ENCODE measurements at regions not wholly inside any gene's neighbourhood (a gene's known extent, or its start where the extent isn't known, plus 50 kb on each side); places are given as distances from the start of the nearest gene placed in this dataset.

DNA sequence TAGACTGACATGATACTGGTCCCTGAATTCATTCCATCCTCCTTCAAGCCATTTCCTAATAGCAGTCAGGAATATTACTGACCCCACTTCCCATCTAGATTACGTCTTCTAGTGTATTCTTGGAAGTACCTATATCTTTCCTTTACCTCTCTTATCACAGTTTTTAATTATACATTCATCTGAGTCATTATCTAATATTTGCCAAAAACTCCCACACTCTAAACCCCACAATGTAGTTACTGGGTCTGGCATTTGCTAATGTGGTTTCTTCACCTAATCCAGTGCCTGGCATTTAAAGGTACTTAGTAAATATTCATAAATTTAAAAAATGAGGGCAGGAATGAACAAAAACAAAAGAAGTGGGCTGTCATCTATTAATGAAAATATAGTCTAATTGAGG is 441.8 kb upstream of the SETBP1 start:
- H3K36me3 ChIP-seq (ENCODE audit: control insufficient read depth, insufficient read depth, low read length): no peaks in the 10 kb centered on the region
- H3K27me3 ChIP-seq (ENCODE audit: control insufficient read depth, insufficient read depth, low read length): no peaks in the 10 kb centered on the region
- H3K4me3 ChIP-seq (ENCODE audit: low read depth, low read length): no peak overlapping the region
- H3K9me3 ChIP-seq (ENCODE audit: control insufficient read depth, insufficient read depth, low read depth, low read length): no peaks in the 10 kb centered on the region
- H3K27ac ChIP-seq (ENCODE audit: low read depth, low read length): no peak overlapping the region
- H3K4me1 ChIP-seq (ENCODE audit: control insufficient read depth, insufficient read depth, low read length): no peaks in the 10 kb centered on the region
- no peak overlapping the region for H3K9ac ChIP-seq (ENCODE audit: low read length)

DNA sequence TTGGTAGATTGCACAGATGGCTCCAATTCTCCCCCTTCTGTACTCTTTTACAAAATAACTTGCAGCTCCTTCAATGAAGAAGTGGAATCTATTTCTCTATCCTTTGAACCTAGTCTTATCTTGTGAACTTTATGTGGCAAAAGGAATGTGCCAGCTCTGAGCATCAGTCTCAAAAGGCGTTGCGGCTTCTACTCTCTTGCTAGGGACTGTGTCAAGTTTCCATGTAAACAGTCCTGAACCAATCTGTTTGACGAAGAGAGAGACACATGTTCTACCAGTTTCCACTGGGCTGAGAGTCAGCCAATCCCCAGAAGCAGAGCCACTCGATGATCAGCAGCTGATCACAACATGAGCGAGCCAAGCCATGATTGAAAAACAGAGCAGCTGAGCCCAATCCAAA is 439.7 kb upstream of the SETBP1 start:
- Histone ChIP-seq H3K36me3 (ENCODE audit: control insufficient read depth, insufficient read depth, low read length) (no peaks in the 10 kb centered on the region), H3K4me3 (ENCODE audit: low read depth, low read length) (no peak overlapping the region), H3K9me3 (ENCODE audit: control insufficient read depth, insufficient read depth, low read depth, low read length) (no peaks in the 10 kb centered on the region), H3K27ac (ENCODE audit: low read depth, low read length) (no peak overlapping the region), H3K9ac (ENCODE audit: low read length) (no peak overlapping the region), H3K4me1 (ENCODE audit: control insufficient read depth, insufficient read depth, low read length) (no peaks in the 10 kb centered on the region), H3K27me3 (ENCODE audit: control insufficient read depth, insufficient read depth, low read length) (no peaks in the 10 kb centered on the region)

DNA sequence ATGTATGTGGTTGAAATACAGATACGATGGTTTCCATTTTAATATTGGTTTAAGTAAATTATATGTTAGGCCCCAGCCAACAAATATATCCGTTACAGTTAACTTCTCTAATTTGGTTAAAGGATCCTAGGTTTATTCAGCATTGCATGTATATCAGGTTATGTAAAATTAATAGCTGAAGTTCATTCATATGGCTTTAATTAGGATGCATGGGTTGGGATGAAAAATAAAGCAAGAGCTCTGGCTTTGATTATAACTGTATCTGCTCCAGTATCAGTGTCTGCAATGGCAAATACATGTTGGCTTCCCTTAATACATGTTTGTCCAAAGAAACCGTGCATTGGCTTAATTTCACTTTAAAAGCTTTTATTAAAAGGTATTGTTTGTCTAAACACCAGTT is 435.7 kb upstream of the SETBP1 start:
- H3K4me1 ChIP-seq (ENCODE audit: control insufficient read depth, insufficient read depth, low read length): no peaks in the 10 kb centered on the region
- H3K27ac ChIP-seq (ENCODE audit: low read depth, low read length): no peak overlapping the region
- no peaks in the 10 kb centered on the region for H3K27me3 ChIP-seq (ENCODE audit: control insufficient read depth, insufficient read depth, low read length)
- no peak overlapping the region for H3K4me3 ChIP-seq (ENCODE audit: low read depth, low read length)
- no peaks in the 10 kb centered on the region for H3K36me3 ChIP-seq (ENCODE audit: control insufficient read depth, insufficient read depth, low read length)
- no peaks in the 10 kb centered on the region for H3K9me3 ChIP-seq (ENCODE audit: control insufficient read depth, insufficient read depth, low read depth, low read length)
- no peak overlapping the region for H3K9ac ChIP-seq (ENCODE audit: low read length)

- no peak overlapping the region for H3K27ac ChIP-seq (ENCODE audit: low read depth, low read length)
- H3K27me3 ChIP-seq (ENCODE audit: control insufficient read depth, insufficient read depth, low read length): no peaks in the 10 kb centered on the region
- H3K9me3 ChIP-seq (ENCODE audit: control insufficient read depth, insufficient read depth, low read depth, low read length): no peaks in the 10 kb centered on the region
- H3K9ac ChIP-seq (ENCODE audit: low read length): no peak overlapping the region
- no peaks in the 10 kb centered on the region for H3K4me1 ChIP-seq (ENCODE audit: control insufficient read depth, insufficient read depth, low read length)
- no peak overlapping the region for H3K4me3 ChIP-seq (ENCODE audit: low read depth, low read length)
- no peaks in the 10 kb centered on the region for H3K36me3 ChIP-seq (ENCODE audit: control insufficient read depth, insufficient read depth, low read length)
Measured at GRCh38 chr18:44246001-44246400, 434.7 kb upstream of the SETBP1 start.

DNA sequence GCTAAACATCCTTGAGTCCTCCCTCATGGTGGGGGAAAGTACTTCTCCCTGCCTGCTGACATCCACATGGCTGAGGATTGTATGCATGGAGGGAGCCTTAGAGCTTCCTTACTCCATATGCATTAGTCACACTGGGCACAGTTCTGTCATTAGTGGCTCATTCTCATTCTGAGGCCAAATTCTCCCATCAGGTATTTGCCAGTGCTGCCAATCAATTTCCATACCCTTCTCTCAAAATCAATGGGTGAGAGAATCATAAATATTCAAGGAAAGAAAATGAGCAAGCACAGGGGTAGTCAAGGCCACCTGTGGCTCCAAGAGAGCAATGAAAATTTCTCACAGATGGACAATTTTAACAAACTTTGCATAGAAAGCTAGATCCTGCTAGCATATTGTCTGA is 422.6 kb upstream of the SETBP1 start:
- Histone ChIP-seq H3K4me1 (ENCODE audit: control insufficient read depth, insufficient read depth, low read length) (no peaks in the 10 kb centered on the region), H3K4me3 (ENCODE audit: low read depth, low read length) (no peak overlapping the region), H3K27me3 (ENCODE audit: control insufficient read depth, insufficient read depth, low read length) (no peaks in the 10 kb centered on the region), H3K9ac (ENCODE audit: low read length) (no peak overlapping the region), H3K36me3 (ENCODE audit: control insufficient read depth, insufficient read depth, low read length) (no peaks in the 10 kb centered on the region), H3K9me3 (ENCODE audit: control insufficient read depth, insufficient read depth, low read depth, low read length) (peaks cover 7% of the 10 kb centered on the region), H3K27ac (ENCODE audit: low read depth, low read length) (no peak overlapping the region)

GRCh38 chr18:44258576-44258975 is 422.1 kb upstream of the SETBP1 start:
- no peaks in the 10 kb centered on the region for H3K27me3 ChIP-seq (ENCODE audit: control insufficient read depth, insufficient read depth, low read length)
- no peak overlapping the region for H3K4me3 ChIP-seq (ENCODE audit: low read depth, low read length)
- no peaks in the 10 kb centered on the region for H3K4me1 ChIP-seq (ENCODE audit: control insufficient read depth, insufficient read depth, low read length)
- H3K36me3 ChIP-seq (ENCODE audit: control insufficient read depth, insufficient read depth, low read length): no peaks in the 10 kb centered on the region
- H3K27ac ChIP-seq (ENCODE audit: low read depth, low read length): no peak overlapping the region
- no peak overlapping the region for H3K9ac ChIP-seq (ENCODE audit: low read length)
- peaks cover 10% of the 10 kb centered on the region for H3K9me3 ChIP-seq (ENCODE audit: control insufficient read depth, insufficient read depth, low read depth, low read length)

DNA sequence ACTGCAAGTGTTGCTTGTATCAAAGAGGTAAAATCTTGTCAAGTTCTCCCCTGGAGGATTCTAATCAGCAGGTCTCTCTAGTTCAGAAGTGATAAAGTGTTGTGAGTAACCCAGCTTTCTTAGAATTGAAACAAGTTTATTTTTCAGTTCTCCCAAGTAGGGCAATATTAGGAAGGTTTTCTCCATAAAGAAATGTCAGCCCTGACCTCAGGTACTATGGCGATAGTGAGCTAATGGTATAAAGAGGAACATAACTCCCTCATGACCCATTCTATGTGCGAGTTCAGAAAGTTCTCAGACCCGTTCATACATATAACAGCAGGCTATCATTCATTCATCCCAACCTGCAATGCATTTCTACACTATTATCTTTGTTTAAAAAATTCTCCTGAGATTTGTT is 421.1 kb upstream of the SETBP1 start:
- Histone ChIP-seq H3K4me1 (ENCODE audit: control insufficient read depth, insufficient read depth, low read length) (no peaks in the 10 kb centered on the region), H3K4me3 (ENCODE audit: low read depth, low read length) (no peak overlapping the region), H3K27me3 (ENCODE audit: control insufficient read depth, insufficient read depth, low read length) (no peaks in the 10 kb centered on the region), H3K9me3 (ENCODE audit: control insufficient read depth, insufficient read depth, low read depth, low read length) (peaks cover 10% of the 10 kb centered on the region), H3K36me3 (ENCODE audit: control insufficient read depth, insufficient read depth, low read length) (no peaks in the 10 kb centered on the region), H3K27ac (ENCODE audit: low read depth, low read length) (no peak overlapping the region), H3K9ac (ENCODE audit: low read length) (no peak overlapping the region)

DNA sequence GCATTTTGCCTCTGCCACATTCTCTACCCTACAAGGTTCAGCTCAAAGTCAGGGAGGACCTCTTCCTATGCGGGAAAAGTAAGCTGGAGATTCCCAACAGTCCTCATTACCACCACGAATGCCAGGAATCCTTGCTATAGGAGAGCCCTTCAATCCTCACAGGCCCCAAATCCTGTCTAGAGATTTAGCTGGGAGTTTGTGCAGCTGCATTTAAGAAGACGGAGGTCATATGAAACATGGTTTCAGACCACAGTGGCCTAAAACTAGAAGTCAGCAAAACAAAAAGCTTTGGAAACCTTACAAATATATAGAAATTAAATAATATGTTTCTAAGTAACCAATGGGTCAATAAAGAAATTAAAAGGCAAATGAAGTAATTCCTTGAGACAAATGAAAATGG is 415.3 kb upstream of the SETBP1 start:
- Histone ChIP-seq H3K9ac (ENCODE audit: low read length) (no peak overlapping the region), H3K9me3 (ENCODE audit: control insufficient read depth, insufficient read depth, low read depth, low read length) (peaks cover 10% of the 10 kb centered on the region), H3K27ac (ENCODE audit: low read depth, low read length) (no peak overlapping the region), H3K4me1 (ENCODE audit: control insufficient read depth, insufficient read depth, low read length) (no peaks in the 10 kb centered on the region), H3K4me3 (ENCODE audit: low read depth, low read length) (no peak overlapping the region), H3K27me3 (ENCODE audit: control insufficient read depth, insufficient read depth, low read length) (no peaks in the 10 kb centered on the region), H3K36me3 (ENCODE audit: control insufficient read depth, insufficient read depth, low read length) (no peaks in the 10 kb centered on the region)

DNA sequence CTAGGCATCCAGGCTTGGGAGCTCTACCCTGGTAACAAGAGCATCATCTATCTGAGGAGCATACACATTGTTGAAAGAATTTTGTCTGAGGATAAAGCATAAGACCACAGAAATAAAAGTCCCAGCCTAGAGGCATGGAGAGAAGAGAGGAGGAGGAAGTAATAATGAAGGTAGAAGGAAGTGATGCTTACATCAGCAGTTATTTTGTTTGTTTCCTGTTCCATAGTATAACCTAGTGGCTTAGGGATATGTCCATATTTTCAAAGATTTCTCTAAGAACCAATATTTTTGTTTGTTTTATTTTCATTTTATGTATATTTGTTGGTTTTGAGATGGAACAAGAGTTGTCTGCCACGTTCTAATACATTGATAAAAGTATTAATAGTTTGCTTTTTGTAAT is 407.4 kb upstream of the SETBP1 start:
- Histone ChIP-seq H3K9me3 (ENCODE audit: control insufficient read depth, insufficient read depth, low read depth, low read length) (no peaks in the 10 kb centered on the region), H3K27ac (ENCODE audit: low read depth, low read length) (no peak overlapping the region), H3K4me1 (ENCODE audit: control insufficient read depth, insufficient read depth, low read length) (no peaks in the 10 kb centered on the region), H3K36me3 (ENCODE audit: control insufficient read depth, insufficient read depth, low read length) (no peaks in the 10 kb centered on the region), H3K4me3 (ENCODE audit: low read depth, low read length) (no peak overlapping the region), H3K9ac (ENCODE audit: low read length) (no peak overlapping the region), H3K27me3 (ENCODE audit: control insufficient read depth, insufficient read depth, low read length) (no peaks in the 10 kb centered on the region)

GRCh38 chr18:44280479-44280878 is 400.2 kb upstream of the SETBP1 start:
- H3K27me3 ChIP-seq (ENCODE audit: control insufficient read depth, insufficient read depth, low read length): no peaks in the 10 kb centered on the region
- no peaks in the 10 kb centered on the region for H3K9me3 ChIP-seq (ENCODE audit: control insufficient read depth, insufficient read depth, low read depth, low read length)
- H3K4me1 ChIP-seq (ENCODE audit: control insufficient read depth, insufficient read depth, low read length): no peaks in the 10 kb centered on the region
- H3K9ac ChIP-seq (ENCODE audit: low read length): no peak overlapping the region
- H3K4me3 ChIP-seq (ENCODE audit: low read depth, low read length): no peak overlapping the region
- H3K27ac ChIP-seq (ENCODE audit: low read depth, low read length): no peak overlapping the region
- H3K36me3 ChIP-seq (ENCODE audit: control insufficient read depth, insufficient read depth, low read length): no peaks in the 10 kb centered on the region

DNA sequence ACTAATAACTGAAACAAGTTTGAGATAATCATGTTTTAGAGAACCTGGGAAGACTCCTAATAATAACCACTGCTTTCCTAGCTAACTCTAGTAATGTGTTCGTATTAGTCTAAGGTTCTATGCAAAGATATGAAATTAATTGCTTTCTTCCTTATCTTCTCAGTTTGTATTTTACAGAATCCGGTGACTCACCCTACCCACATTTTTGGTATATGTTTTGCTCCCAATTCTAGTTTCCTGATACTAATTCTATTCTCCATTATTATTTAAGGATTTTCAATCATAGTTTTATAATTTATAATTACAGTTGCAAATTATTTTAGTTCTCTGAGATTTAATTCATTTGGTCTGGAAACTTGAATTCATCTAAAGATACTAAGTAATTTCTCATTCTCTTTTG is 394.6 kb upstream of the SETBP1 start:
- no peaks in the 10 kb centered on the region for H3K9me3 ChIP-seq (ENCODE audit: control insufficient read depth, insufficient read depth, low read depth, low read length)
- H3K4me1 ChIP-seq (ENCODE audit: control insufficient read depth, insufficient read depth, low read length): no peaks in the 10 kb centered on the region
- no peaks in the 10 kb centered on the region for H3K27me3 ChIP-seq (ENCODE audit: control insufficient read depth, insufficient read depth, low read length)
- H3K4me3 ChIP-seq (ENCODE audit: low read depth, low read length): no peak overlapping the region
- H3K36me3 ChIP-seq (ENCODE audit: control insufficient read depth, insufficient read depth, low read length): no peaks in the 10 kb centered on the region
- H3K9ac ChIP-seq (ENCODE audit: low read length): no peak overlapping the region
- no peak overlapping the region for H3K27ac ChIP-seq (ENCODE audit: low read depth, low read length)

DNA sequence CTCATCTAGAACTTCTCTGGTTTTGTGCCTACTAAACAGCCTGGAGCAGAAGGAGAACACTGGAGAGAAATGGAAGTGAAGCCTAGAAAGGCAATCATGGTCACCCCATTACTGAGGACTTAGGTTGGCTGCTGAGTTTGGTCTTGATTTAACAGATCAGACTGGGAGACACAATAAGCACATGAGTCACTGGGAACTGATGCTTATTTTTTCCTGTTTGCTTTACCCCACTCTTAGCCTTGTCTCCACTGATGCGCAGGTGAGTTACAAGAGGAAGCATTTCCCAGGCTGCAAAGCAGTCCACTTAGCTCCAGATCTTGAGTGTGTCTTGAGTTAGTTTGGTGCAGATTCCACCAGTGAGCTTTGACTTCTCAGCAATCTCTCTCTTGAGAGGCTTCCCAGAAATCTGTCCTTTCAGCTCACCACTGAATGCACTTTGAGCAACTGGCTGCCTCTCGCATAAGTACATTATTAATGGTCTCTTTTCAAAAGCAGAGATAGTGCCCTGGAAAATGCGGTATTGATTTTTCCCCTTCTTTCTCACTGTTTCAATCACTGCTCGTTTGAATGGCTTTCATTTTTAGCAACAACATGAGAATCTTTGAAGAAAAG is 390.2 kb upstream of the SETBP1 start:
- Histone ChIP-seq H3K36me3 (ENCODE audit: control insufficient read depth, insufficient read depth, low read length) (no peaks in the 10 kb centered on the region), H3K4me1 (ENCODE audit: control insufficient read depth, insufficient read depth, low read length) (no peaks in the 10 kb centered on the region), H3K9me3 (ENCODE audit: control insufficient read depth, insufficient read depth, low read depth, low read length) (no peaks in the 10 kb centered on the region)

More for the DNA sequence above, 390.2 kb upstream of the SETBP1 start:
- Histone ChIP-seq H3K27me3 (ENCODE audit: control insufficient read depth, insufficient read depth, low read length) (no peaks in the 10 kb centered on the region), H3K27ac (ENCODE audit: low read depth, low read length) (no peak overlapping the region), H3K9ac (ENCODE audit: low read length) (no peak overlapping the region), H3K4me3 (ENCODE audit: low read depth, low read length) (no peak overlapping the region)
